RWPE2 (cell line): ENCODE measurements at regions not wholly inside any gene's neighbourhood (a gene's known extent, or its start where the extent isn't known, plus 50 kb on each side); places are given as distances from the start of the nearest gene placed in this dataset.

Source experiments
- ATAC-seq: fragments of 200-7000 bp; cut with Tn5 transposase; 3 replicates; pipeline ENCODE4 v1.9.1; 2021; ENCODE audit warnings: low read depth
- DNase-seq: peaks from one replicate; pipeline ENCODE4 v3.0.0-alpha.2; 2020; ENCODE audit warnings: low spot score
- H3K27ac ChIP-seq: fragments of 450-650 bp; 2 replicates; pipeline ENCODE4 v1.5.1; 2017; ENCODE audit warnings: mild to moderate bottlenecking; ENCODE audit not compliant: poor library complexity, severe bottlenecking
- H3K27me3 ChIP-seq: fragments of 250-450 bp; sonication (Bioruptor Pico); 2 replicates; pipeline ENCODE4 v1.5.1; 2021; ENCODE audit warnings: mild to moderate bottlenecking, moderate library complexity; ENCODE audit not compliant: insufficient read depth, poor library complexity, severe bottlenecking
- H3K36me3 ChIP-seq: fragments of 250-450 bp; sonication (Bioruptor Pico); 2 replicates; pipeline ENCODE4 v1.5.1; 2020; ENCODE audit warnings: low read depth, mild to moderate bottlenecking, moderate library complexity
- H3K4me1 ChIP-seq: fragments of 250-450 bp; sonication (Bioruptor Pico); 2 replicates; pipeline ENCODE4 v1.5.1; 2021; ENCODE audit warnings: mild to moderate bottlenecking, moderate library complexity; ENCODE audit not compliant: insufficient read depth, poor library complexity, severe bottlenecking
- H3K4me3 ChIP-seq: fragments of 250-450 bp; sonication (Bioruptor Pico); 2 replicates; pipeline ENCODE4 v1.5.1; 2021; ENCODE audit warnings: mild to moderate bottlenecking, moderate library complexity; ENCODE audit not compliant: severe bottlenecking
- H3K9me3 ChIP-seq: fragments of 250-450 bp; sonication (Bioruptor Pico); 2 replicates; pipeline ENCODE4 v1.5.1; 2021; ENCODE audit warnings: mild to moderate bottlenecking, moderate library complexity; ENCODE audit not compliant: severe bottlenecking
- CTCF ChIP-seq: fragments of 450-650 bp; IDR thresholded peaks from one replicate; pipeline ENCODE4 v1.5.1; 2017; ENCODE audit warnings: mild to moderate bottlenecking, moderate library complexity; ENCODE audit not compliant: poor library complexity, severe bottlenecking

DNA sequence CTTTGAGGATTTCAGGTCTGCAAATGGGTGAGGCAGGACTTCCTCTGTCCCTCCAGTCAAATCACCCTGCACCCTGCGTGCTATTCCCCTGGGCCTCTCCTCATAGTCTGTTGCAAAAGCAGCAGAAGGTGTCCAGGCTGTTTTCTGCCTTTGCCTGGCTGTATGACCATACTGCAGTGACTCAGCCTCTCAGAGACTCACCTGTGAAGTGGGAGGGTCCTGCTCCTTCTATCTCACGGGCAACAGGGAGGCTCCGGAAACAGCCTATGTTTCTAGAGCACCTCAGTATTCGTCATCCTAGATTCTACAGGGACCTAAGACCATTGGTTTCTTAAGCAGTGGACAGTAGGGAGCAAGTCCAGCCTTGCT lies 216.4 kb downstream of the TLE3 start:
- no peaks in the 10 kb centered on the region for H3K36me3 ChIP-seq
- H3K9me3 ChIP-seq: peaks cover 2% of the 10 kb centered on the region
- no peak overlapping the region for H3K4me3 ChIP-seq
- DNase-seq: no peak
- no peak overlapping the region for H3K27ac ChIP-seq
- peak; percentile 87 for ATAC-seq
- no peaks in the 10 kb centered on the region for H3K4me1 ChIP-seq
- no peak for TF ChIP-seq CTCF
- no peaks in the 10 kb centered on the region for H3K27me3 ChIP-seq

GRCh38 chr15:69881766-69882165 lies 216.0 kb downstream of the TLE3 start:
- no peak for ATAC-seq
- Histone ChIP-seq H3K4me3 (no peak overlapping the region), H3K4me1 (no peaks in the 10 kb centered on the region), H3K27ac (no peak overlapping the region), H3K27me3 (peaks cover 2% of the 10 kb centered on the region), H3K36me3 (no peaks in the 10 kb centered on the region), H3K9me3 (peaks cover 2% of the 10 kb centered on the region)
- TF ChIP-seq CTCF: no peak
- DNase-seq: no peak

DNA sequence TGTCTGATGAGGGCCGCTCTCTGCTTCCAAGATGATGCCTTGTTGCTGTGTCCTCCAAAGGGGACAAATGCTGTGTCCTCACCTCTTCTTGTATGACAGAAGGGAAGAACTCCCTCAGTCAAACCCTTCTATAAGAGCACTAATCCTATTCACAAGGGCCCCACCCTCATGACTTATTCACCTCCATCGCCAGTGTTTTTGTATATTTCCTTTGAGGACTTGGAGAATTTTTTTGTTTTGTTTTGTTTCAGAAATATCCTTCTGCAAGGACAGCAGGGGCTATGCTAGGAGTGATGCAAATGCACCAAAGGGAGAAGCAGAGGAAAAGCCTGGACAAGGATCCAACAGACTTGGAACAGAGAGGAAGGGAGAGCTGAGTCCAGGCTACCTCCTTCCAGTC lies 214.4 kb downstream of the TLE3 start:
- DNase-seq (no peak), ATAC-seq (no peak)
- Histone ChIP-seq H3K4me3 (no peak overlapping the region), H3K36me3 (no peaks in the 10 kb centered on the region), H3K27ac (no peak overlapping the region), H3K4me1 (no peaks in the 10 kb centered on the region), H3K27me3 (peaks cover 6% of the 10 kb centered on the region), H3K9me3 (peaks cover 2% of the 10 kb centered on the region)
- TF ChIP-seq CTCF: no peak

- no peaks in the 10 kb centered on the region for H3K4me1 ChIP-seq
- DNase-seq (no peak), ATAC-seq (no peak)
- no peaks in the 10 kb centered on the region for H3K9me3 ChIP-seq
- H3K36me3 ChIP-seq: no peaks in the 10 kb centered on the region
- TF ChIP-seq CTCF: no peak
- peaks cover 9% of the 10 kb centered on the region for H3K27me3 ChIP-seq
- H3K27ac ChIP-seq: no peak overlapping the region
- H3K4me3 ChIP-seq: no peak overlapping the region
Measured at GRCh38 chr15:69885173-69885955, 212.4 kb downstream of the TLE3 start.

- Histone ChIP-seq H3K27ac (no peak overlapping the region), H3K4me3 (no peak overlapping the region), H3K36me3 (no peaks in the 10 kb centered on the region), H3K4me1 (no peaks in the 10 kb centered on the region), H3K9me3 (no peaks in the 10 kb centered on the region), H3K27me3 (peaks cover 16% of the 10 kb centered on the region)
- no peak for DNase-seq
- ATAC-seq: no peak
- TF ChIP-seq CTCF: no peak
Measured at GRCh38 chr15:69887009-69887408, 210.7 kb downstream of the TLE3 start.
